Nephron progenitor cell (in vitro differentiated cells): ENCODE measurements at regions not wholly inside any gene's neighbourhood (a gene's known extent, or its start where the extent isn't known, plus 50 kb on each side); places are given as distances from the start of the nearest gene placed in this dataset.

Experiments used
- DNase-seq: peaks from one replicate; pipeline ENCODE4 v3.0.0; 2021
- H3K27ac Mint-ChIP-seq: 2 replicates; pipeline ENCODE4 v1.8.0; 2021; ENCODE audit warnings: mild to moderate bottlenecking, moderate library complexity, mixed read lengths
- H3K27me3 Mint-ChIP-seq: 2 replicates; pipeline ENCODE4 v1.8.0; 2021; ENCODE audit warnings: mild to moderate bottlenecking, low read depth, mixed read lengths; ENCODE audit not compliant: poor library complexity
- H3K36me3 Mint-ChIP-seq: 2 replicates; pipeline ENCODE4 v1.8.0; 2021; ENCODE audit warnings: low read depth, mixed read lengths
- H3K4me1 Mint-ChIP-seq: 2 replicates; pipeline ENCODE4 v1.8.0; 2021; ENCODE audit warnings: mixed read lengths
- H3K4me3 Mint-ChIP-seq: 2 replicates; pipeline ENCODE4 v1.8.0; 2021; ENCODE audit warnings: mild to moderate bottlenecking, moderate library complexity, mixed read lengths
- H3K9me3 Mint-ChIP-seq: 2 replicates; pipeline ENCODE4 v1.8.0; 2021; ENCODE audit warnings: mild to moderate bottlenecking, moderate library complexity, mixed read lengths
- CTCF ChIP-seq: fragments of 200-600 bp; sonication (generic); IDR thresholded peaks from 2 replicates; pipeline ENCODE4 v1.5.0; 2021; ENCODE audit warnings: antibody characterized with exemption

DNA sequence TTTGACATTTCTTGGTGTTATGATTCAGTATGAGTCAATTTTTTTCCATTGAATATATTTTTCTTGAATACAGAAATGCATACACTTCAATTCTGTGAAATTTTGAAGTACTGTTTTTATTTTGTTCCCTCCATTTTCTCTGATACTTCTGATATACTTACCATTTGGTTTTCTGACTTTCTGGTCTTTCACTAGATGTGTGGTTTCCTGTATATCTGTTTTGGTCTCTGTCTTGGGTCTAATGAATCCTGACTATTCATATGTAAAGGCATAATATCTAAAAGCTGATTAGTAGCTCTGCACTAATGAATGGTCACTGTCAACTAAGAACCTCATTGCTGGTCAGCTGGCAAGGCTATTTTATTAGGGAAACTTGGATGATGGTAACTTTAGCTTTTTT lies 345.6 kb downstream of the GRB14 start:
- H3K27ac Mint-ChIP-seq, result no peak overlapping the region
- H3K4me3 Mint-ChIP-seq, result no peak overlapping the region
- H3K4me1 Mint-ChIP-seq, result no peaks in the 10 kb centered on the region
- no peaks in the 10 kb centered on the region for H3K9me3 Mint-ChIP-seq
- no peaks in the 10 kb centered on the region for H3K27me3 Mint-ChIP-seq
- no peak for DNase-seq
- no peak for TF ChIP-seq CTCF
- no peaks in the 10 kb centered on the region for H3K36me3 Mint-ChIP-seq

- TF ChIP-seq CTCF, result no peak
- no peaks in the 10 kb centered on the region for H3K4me1 Mint-ChIP-seq
- no peak for DNase-seq
- no peaks in the 10 kb centered on the region for H3K36me3 Mint-ChIP-seq
- peaks cover 6% of the 10 kb centered on the region for H3K9me3 Mint-ChIP-seq
- H3K27me3 Mint-ChIP-seq, result peaks cover 8% of the 10 kb centered on the region
- no peak overlapping the region for H3K27ac Mint-ChIP-seq
- H3K4me3 Mint-ChIP-seq, result no peak overlapping the region
These were observed 360.8 kb downstream of the GRB14 start for GRCh38 chr2:164260506-164260905.

DNA sequence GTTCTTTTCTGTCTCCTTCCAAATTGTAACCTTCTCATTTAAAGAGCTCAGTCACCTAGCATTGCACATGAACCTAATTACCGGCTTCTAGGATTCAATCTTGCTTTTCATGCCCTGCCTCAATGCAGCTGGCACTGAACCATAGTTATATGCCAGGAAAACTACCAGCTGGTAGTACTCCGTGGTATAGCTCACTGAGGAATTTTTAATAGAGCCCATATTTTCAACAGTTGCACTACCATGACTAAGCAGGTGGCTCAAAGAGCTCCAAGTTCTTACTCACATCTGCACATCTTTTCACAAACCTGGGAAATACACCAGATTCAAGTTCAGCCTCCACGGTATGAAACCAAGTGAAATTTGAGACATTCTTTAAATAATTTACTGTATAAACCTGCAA lies 363.5 kb downstream of the GRB14 start:
- no peak for TF ChIP-seq CTCF
- Mint-ChIP-seq H3K27ac (no peak overlapping the region), H3K4me3 (no peak overlapping the region), H3K9me3 (peaks cover 6% of the 10 kb centered on the region), H3K4me1 (no peaks in the 10 kb centered on the region), H3K27me3 (peaks cover 8% of the 10 kb centered on the region), H3K36me3 (no peaks in the 10 kb centered on the region)
- no peak for DNase-seq

DNA sequence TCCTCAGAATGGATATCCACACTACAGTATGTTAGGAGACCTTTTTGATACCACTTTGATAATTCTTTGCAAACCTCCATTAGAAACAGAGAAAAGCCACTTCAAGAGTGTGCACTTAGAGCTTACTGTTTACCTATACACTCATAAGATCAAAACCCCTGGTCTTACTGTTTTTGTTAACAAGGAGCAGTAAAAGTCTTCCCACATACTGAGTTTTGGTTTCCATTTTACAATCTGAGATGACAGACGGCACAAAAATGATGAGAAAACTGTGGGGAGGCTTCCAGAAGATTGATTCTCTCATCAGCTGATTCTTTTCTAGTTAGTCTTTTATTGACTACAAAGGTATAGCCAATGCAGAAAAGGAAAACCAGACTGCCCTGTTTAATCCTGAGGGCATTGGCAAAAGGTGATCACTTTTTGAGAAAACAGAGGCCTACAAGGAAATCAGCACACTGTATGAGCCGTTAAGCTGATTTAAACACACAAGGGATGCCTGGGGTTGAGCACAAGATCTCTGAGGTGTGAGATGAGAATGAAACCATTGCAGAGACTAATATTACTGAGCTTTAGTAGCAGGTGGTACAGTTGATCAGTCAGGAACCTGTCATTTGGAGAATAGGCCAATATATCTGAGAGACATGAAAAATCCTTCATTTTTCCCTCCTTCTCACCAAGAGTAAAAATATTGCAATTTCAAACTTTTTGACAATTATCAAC lies 368.6 kb downstream of the GRB14 start:
- no peak overlapping the region for H3K27ac Mint-ChIP-seq
- H3K4me1 Mint-ChIP-seq, result no peaks in the 10 kb centered on the region
- H3K36me3 Mint-ChIP-seq, result no peaks in the 10 kb centered on the region
- DNase-seq, result no peak
- TF ChIP-seq CTCF, result no peak
- H3K27me3 Mint-ChIP-seq, result no peaks in the 10 kb centered on the region
- H3K9me3 Mint-ChIP-seq, result no peaks in the 10 kb centered on the region
- H3K4me3 Mint-ChIP-seq, result no peak overlapping the region

DNA sequence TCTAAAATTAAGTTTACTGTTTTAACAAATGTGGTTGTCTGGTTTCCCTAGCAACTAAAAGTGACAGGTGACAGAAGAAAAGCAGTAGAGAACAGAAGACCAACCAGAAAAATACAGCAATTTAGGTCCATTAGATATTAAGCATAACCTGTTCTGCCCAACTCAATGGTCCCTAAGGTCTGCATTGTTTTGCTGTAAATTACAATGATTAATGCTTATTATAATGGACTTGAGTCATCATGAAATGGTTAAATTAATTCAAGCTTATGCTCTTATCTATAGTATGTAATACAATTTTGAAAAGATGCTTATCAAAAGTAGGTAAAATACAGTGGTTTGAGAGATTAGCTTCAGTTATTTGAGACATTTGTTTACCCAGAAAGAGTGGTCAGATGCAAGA lies 378.0 kb downstream of the GRB14 start:
- Mint-ChIP-seq H3K27ac (no peak overlapping the region), H3K36me3 (no peaks in the 10 kb centered on the region), H3K9me3 (peaks cover 11% of the 10 kb centered on the region), H3K4me3 (no peak overlapping the region), H3K4me1 (no peaks in the 10 kb centered on the region), H3K27me3 (peaks cover 5% of the 10 kb centered on the region)
- no peak for TF ChIP-seq CTCF
- DNase-seq, result no peak

DNA sequence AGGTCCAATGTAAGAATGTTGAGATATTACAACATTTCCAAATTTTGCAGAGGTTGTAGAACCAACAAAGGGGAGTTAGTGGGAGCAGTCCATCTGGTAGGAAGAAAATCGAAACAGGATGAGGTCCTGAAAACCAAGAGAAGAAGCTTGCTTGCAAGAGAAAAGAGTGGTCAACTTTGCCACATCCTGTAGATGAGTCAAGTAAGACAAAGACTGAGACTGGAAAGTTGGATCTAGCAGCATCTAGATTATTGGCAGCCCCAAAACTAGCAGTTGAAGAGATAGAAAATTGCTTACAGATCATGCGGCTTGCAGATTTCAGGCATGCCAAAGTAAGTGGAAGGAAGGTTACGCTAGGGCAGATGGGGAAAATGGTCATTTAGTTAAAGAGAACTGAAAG lies 378.9 kb downstream of the GRB14 start:
- no peak overlapping the region for H3K27ac Mint-ChIP-seq
- H3K27me3 Mint-ChIP-seq, result peaks cover 5% of the 10 kb centered on the region
- peaks cover 11% of the 10 kb centered on the region for H3K9me3 Mint-ChIP-seq
- no peak for DNase-seq
- no peaks in the 10 kb centered on the region for H3K4me1 Mint-ChIP-seq
- no peaks in the 10 kb centered on the region for H3K36me3 Mint-ChIP-seq
- H3K4me3 Mint-ChIP-seq, result no peak overlapping the region
- TF ChIP-seq CTCF, result no peak
